ENCODE measurements at regions not wholly inside any gene's neighbourhood (a gene's known extent, or its start where the extent isn't known, plus 50 kb on each side); places are given as distances from the start of the nearest gene placed in this dataset.

DNA sequence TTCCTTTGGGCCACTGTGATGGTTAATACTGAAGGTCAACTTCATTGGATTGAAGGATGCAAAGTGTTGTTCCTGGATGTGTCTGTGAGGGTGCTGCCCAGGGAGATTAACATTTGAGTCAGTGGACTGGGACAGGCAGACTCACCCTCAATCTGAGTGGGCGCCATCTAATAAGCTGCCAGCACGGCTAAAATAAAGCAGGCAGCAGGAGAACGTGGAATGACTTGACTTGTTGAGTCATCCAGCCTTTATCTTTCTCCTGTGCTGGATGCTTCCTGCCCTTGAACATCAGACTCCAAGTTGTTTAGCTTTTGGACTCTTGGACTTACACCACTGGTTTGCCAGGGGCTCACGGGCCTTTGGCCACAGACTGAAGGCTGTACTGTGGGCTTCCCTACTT lies 1046.9 kb downstream of the TYW1 start:
- TF ChIP-seq, protein P1, sequence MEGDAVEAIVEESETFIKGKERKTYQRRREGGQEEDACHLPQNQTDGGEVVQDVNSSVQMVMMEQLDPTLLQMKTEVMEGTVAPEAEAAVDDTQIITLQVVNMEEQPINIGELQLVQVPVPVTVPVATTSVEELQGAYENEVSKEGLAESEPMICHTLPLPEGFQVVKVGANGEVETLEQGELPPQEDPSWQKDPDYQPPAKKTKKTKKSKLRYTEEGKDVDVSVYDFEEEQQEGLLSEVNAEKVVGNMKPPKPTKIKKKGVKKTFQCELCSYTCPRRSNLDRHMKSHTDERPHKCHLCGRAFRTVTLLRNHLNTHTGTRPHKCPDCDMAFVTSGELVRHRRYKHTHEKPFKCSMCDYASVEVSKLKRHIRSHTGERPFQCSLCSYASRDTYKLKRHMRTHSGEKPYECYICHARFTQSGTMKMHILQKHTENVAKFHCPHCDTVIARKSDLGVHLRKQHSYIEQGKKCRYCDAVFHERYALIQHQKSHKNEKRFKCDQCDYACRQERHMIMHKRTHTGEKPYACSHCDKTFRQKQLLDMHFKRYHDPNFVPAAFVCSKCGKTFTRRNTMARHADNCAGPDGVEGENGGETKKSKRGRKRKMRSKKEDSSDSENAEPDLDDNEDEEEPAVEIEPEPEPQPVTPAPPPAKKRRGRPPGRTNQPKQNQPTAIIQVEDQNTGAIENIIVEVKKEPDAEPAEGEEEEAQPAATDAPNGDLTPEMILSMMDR (IDR thresholded peaks at IDR 0.05) = no peak
- H3K9me3 ChIP-seq = peaks cover 0 to 7% of the 10 kb centered on the region in 2 donors
- ATAC-seq = no peak
- no peaks in the 10 kb centered on the region for H3K4me1 ChIP-seq
- no peak overlapping the region for H3K27ac ChIP-seq
- intact Hi-C loops (cut with DNase I) = no loop called here
- H3K4me3 ChIP-seq = no peak overlapping the region
- H3K27me3 ChIP-seq = no peaks in the 10 kb centered on the region
- DNase-seq = no peak
- H3K36me3 ChIP-seq = no peaks in the 10 kb centered on the region

DNA sequence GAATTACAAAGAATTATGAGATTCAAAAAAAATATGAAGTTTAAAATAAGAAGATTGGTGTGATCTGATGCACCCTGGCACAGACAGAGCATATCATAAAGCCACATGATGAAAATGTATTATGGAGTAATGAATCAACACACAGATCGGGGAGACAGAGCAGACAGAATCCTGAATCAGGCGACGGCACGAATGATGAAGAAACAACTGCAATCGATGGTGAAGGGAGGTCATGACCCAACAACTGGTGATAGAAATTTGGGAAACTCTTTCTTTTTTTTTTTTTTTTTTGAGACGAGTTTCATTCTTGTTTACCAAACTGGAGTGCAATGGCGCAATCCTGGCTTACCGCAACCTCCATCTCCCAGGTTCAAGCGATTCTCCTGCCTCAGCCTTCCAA lies 1054.0 kb downstream of the TYW1 start:
- ATAC-seq (no peak), DNase-seq (no peak)
- TF ChIP-seq, protein P1 (IDR thresholded peaks at IDR 0.05) = no peak
- Histone ChIP-seq H3K27me3 (no peaks in the 10 kb centered on the region), H3K9me3 (no peaks in the 10 kb centered on the region), H3K27ac (no peak overlapping the region), H3K4me3 (no peak overlapping the region), H3K4me1 (no peaks in the 10 kb centered on the region), H3K36me3 (no peaks in the 10 kb centered on the region)
- intact Hi-C loops (cut with DNase I) = no loop called here

DNA sequence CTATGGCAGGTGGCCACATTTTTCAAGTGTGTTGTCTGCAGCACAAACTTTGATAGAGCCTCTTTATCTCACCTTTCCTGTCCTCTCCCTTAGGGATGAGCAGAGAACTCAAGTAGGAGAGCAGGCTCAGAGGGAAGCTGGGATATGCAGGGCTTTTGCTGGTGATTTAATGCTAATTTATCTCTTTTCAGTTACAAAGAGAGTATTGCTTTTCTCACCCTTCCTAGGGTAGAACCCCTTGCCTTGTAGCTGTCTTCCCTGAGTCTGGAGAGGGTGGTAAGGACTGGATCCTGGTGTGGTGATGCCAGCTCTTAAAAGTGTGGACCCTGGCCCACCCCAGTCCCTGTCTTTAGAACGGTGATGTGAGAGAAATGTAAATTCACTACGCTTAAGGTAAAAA lies 1061.4 kb downstream of the TYW1 start:
- Histone ChIP-seq H3K4me3 (no peak overlapping the region), H3K27me3 (no peaks in the 10 kb centered on the region), H3K4me1 (no peaks in the 10 kb centered on the region), H3K36me3 (no peaks in the 10 kb centered on the region), H3K27ac (no peak overlapping the region), H3K9me3 (no peaks in the 10 kb centered on the region)
- intact Hi-C loops (cut with DNase I) = no loop called here
- DNase-seq (no peak), ATAC-seq (no peak)
- TF ChIP-seq, protein P1 (IDR thresholded peaks at IDR 0.05) = no peak

DNA sequence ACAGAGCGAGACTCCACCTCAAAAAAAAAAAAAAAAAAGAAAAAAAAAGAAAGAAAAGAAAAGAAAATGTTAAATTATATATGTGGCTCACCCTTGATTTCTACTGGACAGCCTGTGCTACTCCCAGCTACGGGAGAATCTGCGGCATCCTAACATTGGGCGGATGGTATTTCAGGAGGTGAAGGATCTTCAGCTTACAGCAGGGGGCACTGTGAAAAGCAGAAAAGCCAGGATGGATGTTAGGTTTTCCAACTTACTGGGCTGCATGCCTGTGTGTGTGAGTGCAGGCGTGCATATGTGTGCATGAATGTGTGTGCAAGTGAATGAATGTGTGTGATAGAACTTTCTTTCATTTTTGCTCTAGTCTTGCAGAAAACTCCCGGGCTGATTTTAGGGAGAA lies 1066.5 kb downstream of the TYW1 start:
- intact Hi-C loops (cut with DNase I) = no loop called here

GRCh38 chr7:68065581-68065980 lies 1068.9 kb downstream of the TYW1 start:
- TF ChIP-seq, protein P1 (IDR thresholded peaks at IDR 0.05) = no peak
- Histone ChIP-seq H3K4me1 (no peaks in the 10 kb centered on the region), H3K27me3 (no peaks in the 10 kb centered on the region), H3K27ac (no peak overlapping the region), H3K36me3 (no peaks in the 10 kb centered on the region), H3K4me3 (no peak overlapping the region), H3K9me3 (no peaks in the 10 kb centered on the region)
- no peak for DNase-seq
- no peak for ATAC-seq
- intact Hi-C loops (cut with DNase I) = no loop called here

More for the DNA sequence above, 1066.5 kb downstream of the TYW1 start:
- TF ChIP-seq, protein P1 (IDR thresholded peaks at IDR 0.05) = peak; percentile 18 to 30
- no peaks in the 10 kb centered on the region for H3K27me3 ChIP-seq
- ATAC-seq = peak; percentile 22
- no peak overlapping the region for H3K4me3 ChIP-seq
- no peaks in the 10 kb centered on the region for H3K4me1 ChIP-seq
- H3K27ac ChIP-seq = no peak overlapping the region
- peak in 1 of 4 donors; percentile 9 for DNase-seq
- H3K36me3 ChIP-seq = no peaks in the 10 kb centered on the region
- no peaks in the 10 kb centered on the region for H3K9me3 ChIP-seq
